Testis (tissue), 2 donors: ENCODE measurements at regions not wholly inside any gene's neighbourhood (a gene's known extent, or its start where the extent isn't known, plus 50 kb on each side); places are given as distances from the start of the nearest gene placed in this dataset.

ENCODE experiments used
- CTCF ChIP-seq, 3 experiments: fragments of 450-650 bp in 2 of 3; fragments of 200-600 bp in 1 of 3; sonication (generic) in 1 of 3; IDR thresholded peaks; one replicate each; pipeline ENCODE4 v1.5.1; 2016 to 2019; ENCODE audit warnings: antibody characterized with exemption in 3 of 3, mild to moderate bottlenecking in 2 of 3, moderate library complexity in 1 of 3
- POLR2A ChIP-seq: fragments of 450-650 bp; IDR thresholded peaks from one replicate; pipeline ENCODE4 v1.6.1; 2017; ENCODE audit warnings: antibody characterized with exemption, mild to moderate bottlenecking, moderate library complexity

DNA sequence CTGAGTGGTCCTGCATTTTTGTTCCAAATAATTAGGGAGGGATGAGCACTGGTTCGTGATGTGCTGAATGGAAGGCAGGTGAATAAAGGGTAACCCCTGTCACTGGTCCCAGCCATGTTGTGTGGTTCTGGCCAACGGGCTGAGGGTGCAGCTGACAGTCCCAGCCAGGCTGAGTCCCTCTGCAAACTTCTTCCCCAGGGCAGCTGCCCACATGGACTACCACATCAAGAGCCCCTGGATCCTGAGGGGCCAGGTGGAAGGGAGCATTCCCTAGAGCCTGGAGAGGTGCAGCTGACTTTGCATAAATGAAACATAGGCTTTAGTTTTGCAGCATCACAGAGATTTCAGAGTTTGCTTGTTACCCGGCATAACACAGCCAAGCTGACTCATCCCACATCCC, 219.8 kb upstream of the MYT1L start:
- TF ChIP-seq POLR2A, result no peak
- no peak for TF ChIP-seq CTCF (IDR thresholded peaks at IDR 0.05)
